Glutamatergic neuron (in vitro differentiated cells): ENCODE measurements at regions not wholly inside any gene's neighbourhood (a gene's known extent, or its start where the extent isn't known, plus 50 kb on each side); places are given as distances from the start of the nearest gene placed in this dataset.

ENCODE experiments used
- DNase-seq: peaks from one replicate; pipeline ENCODE4 v3.0.0; 2022
- H3K27ac Mint-ChIP-seq: one replicate; pipeline ENCODE4 v1.8.0; 2020; ENCODE audit warnings: mild to moderate bottlenecking, mixed read lengths, inconsistent platforms; ENCODE audit not compliant: unreplicated experiment
- H3K27me3 Mint-ChIP-seq: one replicate; pipeline ENCODE4 v1.8.0; 2020; ENCODE audit warnings: mild to moderate bottlenecking, moderate library complexity, mixed read lengths, inconsistent platforms; ENCODE audit not compliant: unreplicated experiment
- H3K36me3 Mint-ChIP-seq: one replicate; pipeline ENCODE4 v1.8.0; 2020; ENCODE audit warnings: mild to moderate bottlenecking, mixed read lengths, inconsistent platforms; ENCODE audit not compliant: unreplicated experiment
- H3K4me1 Mint-ChIP-seq: one replicate; pipeline ENCODE4 v1.8.0; 2020; ENCODE audit warnings: mild to moderate bottlenecking, low read depth, mixed read lengths, inconsistent platforms; ENCODE audit not compliant: unreplicated experiment
- H3K4me3 Mint-ChIP-seq: one replicate; pipeline ENCODE4 v1.8.0; 2020; ENCODE audit warnings: mild to moderate bottlenecking, mixed read lengths, inconsistent platforms; ENCODE audit not compliant: unreplicated experiment
- H3K9me3 Mint-ChIP-seq: one replicate; pipeline ENCODE4 v1.8.0; 2020; ENCODE audit warnings: mild to moderate bottlenecking, moderate library complexity, mixed read lengths, inconsistent platforms; ENCODE audit not compliant: unreplicated experiment
- CTCF ChIP-seq: fragments of 200-600 bp; sonication (generic); IDR thresholded peaks from one replicate; pipeline ENCODE4 v1.5.0; 2021; ENCODE audit not compliant: partially characterized antibody, unreplicated experiment

- no peak for TF ChIP-seq CTCF
- H3K4me3 Mint-ChIP-seq = no peak overlapping the region
- peaks cover 1% of the 10 kb centered on the region for H3K9me3 Mint-ChIP-seq
- no peaks in the 10 kb centered on the region for H3K4me1 Mint-ChIP-seq
- DNase-seq = no peak
- H3K27ac Mint-ChIP-seq = no peak overlapping the region
- no peaks in the 10 kb centered on the region for H3K27me3 Mint-ChIP-seq
- H3K36me3 Mint-ChIP-seq = no peaks in the 10 kb centered on the region
Measured at GRCh38 chr9:86741311-86742208, 205.7 kb downstream of the GAS1 start.

GRCh38 chr9:86735772-86736458 lies 211.4 kb downstream of the GAS1 start:
- H3K4me1 Mint-ChIP-seq = peaks cover 10% of the 10 kb centered on the region
- no peak for DNase-seq
- no peaks in the 10 kb centered on the region for H3K27me3 Mint-ChIP-seq
- H3K36me3 Mint-ChIP-seq = no peaks in the 10 kb centered on the region
- no peak overlapping the region for H3K4me3 Mint-ChIP-seq
- H3K9me3 Mint-ChIP-seq = peaks cover 3% of the 10 kb centered on the region
- no peak for TF ChIP-seq CTCF
- H3K27ac Mint-ChIP-seq = no peak overlapping the region

GRCh38 chr9:86734771-86735170 lies 212.5 kb downstream of the GAS1 start:
- no peak overlapping the region for H3K27ac Mint-ChIP-seq

GRCh38 chr9:86733929-86734328 lies 213.4 kb downstream of the GAS1 start:
- peaks cover 15% of the 10 kb centered on the region for H3K4me1 Mint-ChIP-seq
- no peak for TF ChIP-seq CTCF
- no peaks in the 10 kb centered on the region for H3K36me3 Mint-ChIP-seq
- no peak for DNase-seq
- H3K27ac Mint-ChIP-seq = no peak overlapping the region
- H3K4me3 Mint-ChIP-seq = no peak overlapping the region
- peaks cover 1% of the 10 kb centered on the region for H3K27me3 Mint-ChIP-seq
- H3K9me3 Mint-ChIP-seq = peaks cover 2% of the 10 kb centered on the region

More at GRCh38 chr9:86734771-86735170, 212.5 kb downstream of the GAS1 start:
- DNase-seq = no peak
- TF ChIP-seq CTCF = no peak
- Mint-ChIP-seq H3K4me1 (peaks cover 15% of the 10 kb centered on the region), H3K4me3 (no peak overlapping the region), H3K27me3 (peaks cover 1% of the 10 kb centered on the region), H3K9me3 (peaks cover 2% of the 10 kb centered on the region), H3K36me3 (no peaks in the 10 kb centered on the region)
